Fibroblast of skin of abdomen (primary cell): ENCODE measurements at regions not wholly inside any gene's neighbourhood (a gene's known extent, or its start where the extent isn't known, plus 50 kb on each side); places are given as distances from the start of the nearest gene placed in this dataset.
A peak's percentile ranks its signal among the peaks of the same experiment; 100 is the strongest.
"Not testable (repeated sequence)": the region's sequence is repeated elsewhere in the genome, so short reads cannot be mapped to it uniquely, and the experiment has no call there.

Experiments used
- DNase-seq: peaks from one replicate; pipeline ENCODE4 v3.0.0-alpha.2; 2013

GRCh38 chr12:93080994-93081809 lies 152.1 kb upstream of the EEA1 start:
- peak; percentile 78 for DNase-seq

GRCh38 chr12:93081810-93082165 lies 152.7 kb upstream of the EEA1 start:
- DNase-seq, result no peak

GRCh38 chr12:93085383-93086287 lies 156.5 kb upstream of the EEA1 start:
- DNase-seq, result no peak

GRCh38 chr12:93086288-93086727 lies 157.2 kb upstream of the EEA1 start:
- no peak for DNase-seq

GRCh38 chr12:93087840-93088610 lies 158.9 kb upstream of the EEA1 start:
- DNase-seq, result no peak

- DNase-seq, result peak; percentile 67
These were observed 160.9 kb upstream of the EEA1 start for GRCh38 chr12:93089805-93090569.

- DNase-seq, result peak; percentile 73
These were observed 161.7 kb upstream of the EEA1 start for GRCh38 chr12:93090731-93091172.

- no peak for DNase-seq
These were observed 163.0 kb upstream of the EEA1 start for GRCh38 chr12:93091886-93092648.

- no peak for DNase-seq
These were observed 163.5 kb upstream of the EEA1 start for GRCh38 chr12:93092649-93092945.

- DNase-seq, result no peak
These were observed 164.1 kb upstream of the EEA1 start for GRCh38 chr12:93093243-93093642.

- not testable (repeated sequence) for DNase-seq
These were observed 165.1 kb upstream of the EEA1 start for GRCh38 chr12:93094222-93094621.

- DNase-seq, result no peak
These were observed 166.1 kb upstream of the EEA1 start for GRCh38 chr12:93094988-93095737.

- no peak for DNase-seq
These were observed 168.3 kb upstream of the EEA1 start for GRCh38 chr12:93097417-93097816.

- no peak for DNase-seq
These were observed 169.0 kb upstream of the EEA1 start for GRCh38 chr12:93098077-93098476.

- DNase-seq, result no peak
These were observed 170.7 kb upstream of the EEA1 start for GRCh38 chr12:93099792-93100191.

- DNase-seq, result peak; percentile 85
These were observed 171.5 kb upstream of the EEA1 start for GRCh38 chr12:93100610-93101009.

- DNase-seq, result no peak
These were observed 172.3 kb upstream of the EEA1 start for GRCh38 chr12:93101367-93101766.

GRCh38 chr12:93102312-93102711 lies 173.2 kb upstream of the EEA1 start:
- no peak for DNase-seq

- DNase-seq, result no peak
These were observed 173.6 kb upstream of the EEA1 start for GRCh38 chr12:93102744-93103143.

GRCh38 chr12:93103154-93103553 lies 174.1 kb upstream of the EEA1 start:
- DNase-seq, result no peak

- DNase-seq, result no peak
These were observed 175.4 kb upstream of the EEA1 start for GRCh38 chr12:93104535-93104934.
